ENCODE measurements at regions not wholly inside any gene's neighbourhood (a gene's known extent, or its start where the extent isn't known, plus 50 kb on each side); places are given as distances from the start of the nearest gene placed in this dataset.
A peak's percentile ranks its signal among the peaks of the same experiment; 100 is the strongest.

DNA sequence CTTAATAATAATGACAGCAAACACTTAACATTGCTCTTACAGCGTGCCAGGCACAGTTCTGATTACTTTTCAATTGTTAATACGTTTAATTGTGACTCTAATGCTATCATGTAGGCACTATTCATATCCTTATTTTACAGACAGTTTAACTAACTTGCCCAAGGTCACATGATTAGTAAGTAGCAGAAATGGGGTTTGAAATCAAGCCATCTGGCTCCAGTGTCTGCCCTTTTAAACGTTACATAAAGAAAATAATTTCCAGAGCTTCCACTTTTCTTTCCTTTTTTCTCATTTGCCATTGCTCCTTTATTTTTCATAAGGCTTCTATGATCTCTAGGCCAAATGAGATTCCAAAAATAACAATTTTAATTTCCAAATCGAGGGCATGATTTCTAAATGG is 50.6 kb upstream of the IKZF2 start:
- peak; percentile 28 for DNase-seq (ENCODE audit: low read depth, low spot score)

DNA sequence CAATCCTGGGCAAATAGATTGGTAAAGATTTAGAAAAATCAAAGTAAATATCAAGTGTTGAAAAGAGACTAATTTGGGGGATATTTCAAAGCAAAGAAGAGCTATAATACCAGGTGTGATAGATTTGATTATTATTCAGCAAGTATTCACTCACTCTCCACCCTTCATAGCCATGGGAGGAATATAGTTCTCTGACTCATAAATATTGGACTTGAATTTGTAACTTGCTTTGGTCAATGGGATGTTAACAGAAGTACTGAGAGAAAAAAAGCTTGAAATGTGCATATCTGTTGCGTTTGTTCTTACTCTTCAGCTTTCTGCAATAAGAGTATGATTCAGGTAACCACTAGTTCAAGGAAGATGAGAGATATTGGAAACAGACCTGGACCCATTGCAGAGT is 54.5 kb upstream of the IKZF2 start:
- no peak for DNase-seq (ENCODE audit: low read depth, low spot score)

DNA sequence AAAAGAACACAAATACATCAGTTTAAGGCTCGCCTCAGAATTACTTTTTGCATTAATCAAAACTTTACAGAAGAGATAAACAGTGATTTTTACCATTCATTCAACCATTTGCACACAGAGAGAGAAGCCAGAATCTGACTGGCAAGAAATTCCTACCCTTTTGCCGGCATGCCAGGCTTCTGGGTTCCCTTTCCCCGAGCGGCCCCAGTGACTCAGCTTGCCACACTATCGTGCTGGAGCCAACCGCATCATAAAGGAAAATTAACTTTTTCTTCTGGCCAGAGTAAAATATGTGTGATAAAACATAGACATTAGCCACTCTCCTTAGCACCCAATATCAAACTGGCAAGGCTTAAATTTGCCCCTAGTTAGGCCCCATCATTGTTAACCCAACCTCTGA is 61.8 kb upstream of the IKZF2 start:
- no peak for DNase-seq (ENCODE audit: low read depth, low spot score)

DNA sequence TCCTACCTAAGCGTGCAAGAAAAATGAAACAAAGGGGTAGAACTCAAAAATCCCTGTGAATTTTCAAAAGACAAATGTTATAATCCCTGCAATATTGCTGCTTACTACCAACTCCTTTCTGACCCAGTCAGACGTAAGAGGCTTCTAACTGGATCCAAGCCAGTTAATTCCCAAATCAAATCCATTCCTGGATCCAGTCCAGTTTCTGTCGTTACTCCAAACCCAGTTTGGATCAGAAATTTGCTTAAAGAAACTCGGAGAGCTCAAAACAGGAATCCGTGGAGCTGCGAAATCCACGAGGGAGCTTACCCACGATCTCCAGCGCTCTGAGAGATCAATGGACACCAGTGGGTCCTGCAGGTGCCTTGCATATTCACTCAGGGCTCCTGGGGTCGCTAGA is 62.8 kb upstream of the IKZF2 start:
- DNase-seq (ENCODE audit: low read depth, low spot score), result no peak

DNA sequence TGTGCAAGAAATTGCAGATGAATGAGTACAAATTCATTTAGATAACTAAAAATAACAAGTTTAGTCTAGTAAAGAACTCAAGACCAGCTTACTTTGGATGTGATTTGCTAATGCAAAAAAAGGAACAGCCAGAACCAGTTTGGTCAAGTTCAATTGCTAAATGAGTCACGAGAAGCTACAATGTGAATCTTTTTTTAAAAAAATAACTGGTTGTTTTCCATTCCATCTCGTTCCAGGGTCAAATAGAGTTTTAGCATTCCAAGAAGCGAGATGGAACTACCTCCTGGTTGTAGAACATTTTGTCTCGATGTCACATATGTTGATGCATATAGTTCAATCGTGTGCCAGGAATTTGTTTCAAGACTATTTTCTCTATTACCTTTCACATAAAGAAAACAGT is 65.0 kb upstream of the IKZF2 start:
- DNase-seq (ENCODE audit: low read depth, low spot score), result peak; percentile 77

DNA sequence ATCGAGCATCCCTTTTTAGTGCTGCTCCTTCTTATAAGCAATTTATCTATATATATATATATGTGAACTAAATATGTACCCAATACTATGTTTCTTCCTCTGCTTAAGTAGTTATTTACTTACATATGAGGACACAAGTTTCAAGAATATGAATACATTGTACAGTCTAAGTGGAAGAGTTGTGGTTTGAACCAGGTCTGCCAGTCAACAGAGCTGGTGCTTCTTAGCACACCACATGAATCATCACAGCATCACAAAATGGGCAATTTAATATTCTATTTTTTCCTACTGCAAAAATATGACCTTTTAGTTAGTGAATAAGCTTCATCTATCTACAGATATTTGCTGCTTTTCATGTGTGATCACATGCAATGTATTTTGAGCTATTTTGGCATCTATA is 64.4 kb upstream of the SPAG16 start:
- DNase-seq (ENCODE audit: low read depth, low spot score), result no peak

DNA sequence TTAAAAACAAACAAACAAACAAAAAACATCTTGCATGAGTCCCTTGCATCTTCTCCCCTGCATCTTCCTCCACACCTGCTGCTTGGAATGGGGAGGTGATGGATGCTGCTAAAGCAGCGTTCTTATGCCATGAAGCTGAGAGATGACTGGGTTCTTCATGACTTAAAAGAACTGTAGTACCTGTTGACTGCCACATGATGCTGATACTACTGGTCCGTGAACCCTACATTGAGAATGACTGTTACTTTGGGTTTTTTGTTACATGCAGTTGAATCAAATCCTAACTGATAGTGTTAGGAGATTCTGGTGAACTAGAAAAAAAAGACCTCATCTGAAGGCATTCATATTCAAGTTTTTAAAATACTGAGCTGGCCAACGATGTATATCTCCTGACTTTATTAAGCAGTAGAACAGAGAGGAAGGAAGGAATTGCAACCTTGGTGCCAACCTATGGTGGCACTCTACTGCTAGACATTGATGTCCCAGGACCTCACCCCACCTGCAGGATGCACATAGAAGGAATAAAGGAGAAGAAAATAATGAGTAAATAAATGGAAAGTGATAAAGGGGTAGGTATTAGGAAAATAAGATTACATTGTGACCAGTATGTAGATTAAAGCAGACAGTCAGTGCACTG is 63.2 kb upstream of the SPAG16 start:
- no peak for DNase-seq (ENCODE audit: low read depth, low spot score)

DNA sequence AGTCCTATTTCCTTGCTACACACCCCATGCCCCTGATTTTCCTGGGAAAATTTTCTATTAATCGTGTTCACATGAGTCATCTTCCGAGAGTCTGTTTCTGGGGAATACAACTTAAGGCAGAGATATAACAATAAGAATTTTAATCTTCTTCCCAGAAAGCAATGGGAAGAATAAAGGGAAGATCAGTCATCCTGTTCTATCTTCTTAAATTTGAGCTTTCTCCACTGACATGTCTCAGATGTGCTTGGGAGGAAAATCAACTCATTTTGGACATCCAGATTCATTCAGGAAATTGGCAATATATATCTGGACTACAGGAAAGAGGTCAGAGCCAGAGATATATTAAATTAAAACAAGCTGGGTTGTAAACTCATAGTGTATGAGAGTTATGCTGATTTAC is 62.3 kb upstream of the SPAG16 start:
- no peak for DNase-seq (ENCODE audit: low read depth, low spot score)

DNA sequence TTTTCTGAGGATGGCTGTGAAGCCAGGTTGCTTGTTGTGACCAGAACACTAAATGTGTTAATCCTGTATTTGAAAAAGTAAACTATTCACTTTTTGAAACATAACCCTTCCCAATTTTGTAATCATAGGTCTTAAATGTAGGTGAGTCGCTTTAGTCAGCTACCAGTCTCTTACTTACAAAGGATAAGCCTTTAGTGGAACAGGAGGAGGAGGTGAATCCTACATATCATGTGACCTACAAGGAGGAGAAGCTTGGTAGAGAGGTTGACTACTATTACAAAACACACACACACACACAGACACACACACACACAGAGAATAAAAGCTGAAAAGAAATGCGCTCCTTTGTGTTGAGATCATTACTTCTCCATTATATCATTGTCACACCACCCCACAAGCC is 59.9 kb upstream of the SPAG16 start:
- DNase-seq (ENCODE audit: low read depth, low spot score), result no peak

DNA sequence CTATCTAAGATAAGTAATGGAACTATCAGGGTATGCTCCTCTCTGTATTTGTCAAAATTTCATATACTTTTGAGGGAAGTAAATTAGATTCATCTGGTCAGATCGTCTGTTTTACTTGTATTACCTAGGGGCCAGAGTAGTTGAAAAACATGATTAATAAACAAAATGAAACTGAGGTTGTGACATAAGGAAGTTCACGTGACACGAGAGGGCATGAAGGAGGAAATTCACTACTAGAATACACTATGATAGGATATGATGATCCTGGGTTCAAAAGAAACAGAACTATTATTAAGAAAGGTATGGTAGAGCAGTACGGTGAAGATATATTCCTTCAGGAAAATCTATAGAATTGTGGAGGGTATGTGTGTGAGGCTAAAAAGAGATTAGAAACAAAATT is 58.4 kb upstream of the SPAG16 start:
- DNase-seq (ENCODE audit: low read depth, low spot score), result no peak

DNA sequence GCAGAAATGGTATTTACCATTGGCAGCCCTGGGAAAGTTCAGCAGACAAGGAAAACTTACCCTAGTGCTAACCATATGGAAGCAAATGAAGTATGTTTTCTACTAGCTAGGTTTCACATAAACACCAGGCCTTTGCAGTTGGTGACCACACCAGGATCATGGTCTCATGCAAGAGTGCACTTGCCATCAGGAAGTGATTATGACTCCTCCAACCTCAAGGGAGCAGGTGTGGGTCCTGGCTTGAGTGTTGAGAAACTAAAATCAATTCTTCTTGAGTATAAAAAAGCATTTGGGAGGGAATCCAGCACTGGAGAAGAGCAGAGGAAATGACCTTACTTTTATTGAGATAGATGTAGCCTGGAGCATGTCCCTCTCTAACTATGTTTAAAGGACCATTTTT is 56.8 kb upstream of the SPAG16 start:
- DNase-seq (ENCODE audit: low read depth, low spot score), result no peak

DNA sequence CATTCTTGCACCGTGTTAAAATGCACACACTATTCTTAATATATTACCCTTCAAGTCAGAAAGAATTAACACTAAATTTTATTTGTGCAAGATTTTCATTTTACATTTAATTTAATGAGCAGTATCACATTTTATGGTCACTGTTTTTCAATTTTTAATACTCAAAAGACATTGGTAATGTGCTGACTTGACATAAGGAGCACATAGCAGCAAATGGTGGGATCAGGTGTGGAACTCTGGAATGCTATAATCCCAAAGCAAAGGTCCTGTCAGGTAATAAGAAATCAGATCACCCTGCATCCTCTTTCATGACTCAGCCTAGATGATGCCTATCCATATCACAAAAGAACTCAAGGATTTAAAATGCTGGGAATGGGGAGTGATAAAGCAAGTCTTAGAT is 55.6 kb upstream of the SPAG16 start:
- no peak for DNase-seq (ENCODE audit: low read depth, low spot score)

DNA sequence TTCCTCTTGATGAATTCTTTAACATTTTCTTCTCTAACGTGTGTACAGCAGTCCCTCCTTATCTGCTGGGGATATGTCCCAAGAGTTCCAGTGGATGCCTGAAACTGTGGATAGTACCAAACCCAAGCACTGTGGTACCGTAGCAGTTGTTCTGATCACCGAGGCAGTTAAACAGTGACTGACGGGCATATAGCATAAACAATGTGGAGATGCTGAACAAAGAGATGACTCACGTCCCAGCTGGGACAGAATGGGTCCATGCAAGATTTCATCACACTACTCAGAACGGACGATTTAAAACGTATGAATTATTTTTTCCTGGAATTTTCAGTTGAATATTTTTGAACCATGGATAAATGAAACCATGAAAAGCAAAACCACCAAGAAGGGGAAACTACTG is 54.5 kb upstream of the SPAG16 start:
- DNase-seq (ENCODE audit: low read depth, low spot score), result peak; percentile 31

DNA sequence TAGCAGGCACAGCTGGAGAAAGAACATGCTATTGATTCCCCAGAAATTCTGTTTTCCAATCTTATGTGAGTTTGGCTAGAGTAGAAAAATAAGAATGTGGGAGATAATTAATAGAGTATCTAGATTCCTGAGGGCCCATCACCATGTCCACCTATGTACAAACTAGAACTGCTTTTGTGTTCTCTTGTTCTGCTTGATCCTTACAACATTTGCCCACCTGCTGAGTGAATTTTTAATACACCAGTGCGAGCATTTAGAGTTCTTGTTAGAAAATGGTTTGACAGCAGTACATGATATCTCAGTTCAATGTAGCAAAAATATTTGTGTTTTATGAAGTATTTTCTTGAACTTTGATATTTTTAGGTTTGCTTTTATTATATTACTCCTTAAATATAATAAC is 52.3 kb upstream of the SPAG16 start:
- DNase-seq (ENCODE audit: low read depth, low spot score), result no peak

DNA sequence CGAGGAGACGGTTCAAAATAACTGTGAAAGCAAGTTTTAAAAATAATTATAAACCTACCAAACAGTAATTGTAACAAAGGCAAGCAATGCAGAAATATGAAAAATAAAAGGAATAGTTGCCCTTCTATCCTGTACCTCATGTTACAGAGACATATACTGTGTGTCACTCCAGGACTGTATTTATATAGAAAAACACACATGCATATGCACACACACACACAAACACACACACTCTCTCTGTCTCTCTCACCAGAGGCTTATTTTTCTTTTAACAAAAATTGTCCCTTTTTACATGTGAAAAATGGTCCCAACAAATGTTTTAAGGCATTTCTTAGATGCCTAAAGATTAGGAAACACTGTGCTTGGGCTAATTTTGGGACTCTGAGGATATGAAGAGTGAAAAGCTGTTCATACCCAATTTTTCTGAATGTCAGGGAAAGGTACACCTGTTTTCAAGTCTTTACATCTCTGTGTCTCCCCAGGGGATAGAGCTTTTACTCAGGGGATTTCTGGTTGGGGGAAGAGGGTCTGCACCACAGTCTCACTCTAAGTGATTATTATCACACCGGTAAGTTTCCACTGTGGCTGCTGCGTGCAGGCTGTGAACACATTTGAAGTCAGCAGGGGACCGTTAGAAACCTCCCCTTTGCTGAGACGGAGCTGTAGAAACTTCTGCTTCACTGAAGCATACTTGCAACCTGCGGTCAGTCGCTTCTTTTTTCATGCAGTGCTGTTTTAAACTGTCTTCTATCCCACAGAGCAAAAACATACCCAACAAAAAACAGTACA is 51.4 kb upstream of the SPAG16 start:
- DNase-seq (ENCODE audit: low read depth, low spot score), result peak; percentile 60

DNA sequence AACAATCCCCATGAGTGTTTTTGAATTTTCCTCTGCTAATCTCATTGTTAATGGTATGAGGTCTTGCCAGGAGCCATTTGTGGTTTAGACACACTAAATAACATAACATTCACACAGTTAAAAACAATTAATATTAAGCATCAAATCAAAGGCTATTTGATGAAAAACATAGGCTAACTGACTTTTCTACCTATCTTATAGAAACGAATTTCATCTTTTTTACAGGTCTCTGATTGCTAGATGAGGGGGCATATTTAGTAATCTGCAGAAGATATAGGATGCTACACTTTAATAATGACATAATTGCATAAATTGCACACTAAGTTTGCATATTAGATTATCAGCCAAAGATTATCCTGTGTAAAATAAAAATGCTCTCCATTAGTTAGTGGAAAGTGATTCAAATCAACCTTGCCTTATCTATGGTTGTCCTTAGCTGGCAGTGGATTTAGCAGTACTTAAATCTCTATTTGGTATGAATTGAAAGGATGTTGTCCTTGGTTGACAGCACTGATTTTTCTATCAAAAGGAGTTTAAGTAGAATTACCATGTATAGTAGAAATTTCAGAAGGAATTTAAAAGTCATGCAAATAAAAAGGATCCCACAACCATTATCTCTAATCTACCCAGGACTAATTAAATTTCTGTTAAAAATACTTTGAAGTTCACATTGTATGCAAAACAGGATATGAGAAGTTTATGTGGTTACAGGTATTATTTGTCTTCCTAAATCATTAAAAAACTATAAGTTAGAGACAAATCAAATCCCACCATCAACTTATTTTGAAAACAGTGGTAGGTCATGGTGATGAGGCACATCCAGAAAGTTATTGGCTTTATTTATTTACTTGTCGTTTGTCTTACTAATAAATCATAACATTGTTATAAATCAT is 50.6 kb upstream of the SPAG16 start:
- no peak for DNase-seq (ENCODE audit: low read depth, low spot score)

Data from astrocyte of the hippocampus (primary cell).